GM18499 (cell line): ENCODE measurements at regions not wholly inside any gene's neighbourhood (a gene's known extent, or its start where the extent isn't known, plus 50 kb on each side); places are given as distances from the start of the nearest gene placed in this dataset.
A peak's percentile ranks its signal among the peaks of the same experiment; 100 is the strongest.

ENCODE experiments used
- ATAC-seq: cut with Tn5 transposase; IDR thresholded peaks from one replicate; pipeline ENCODE4 v1.9.1; 2021; ENCODE audit warnings: moderate number of reproducible peaks; ENCODE audit not compliant: insufficient read depth, unreplicated experiment

- ATAC-seq = no peak
Observed at GRCh38 chr1:56357927-56358690, 221.3 kb downstream of the PLPP3 start.

GRCh38 chr1:56356376-56356990, 222.9 kb downstream of the PLPP3 start:
- ATAC-seq = no peak

GRCh38 chr1:56355918-56356317, 223.4 kb downstream of the PLPP3 start:
- ATAC-seq = no peak

GRCh38 chr1:56355422-56355821, 223.9 kb downstream of the PLPP3 start:
- no peak for ATAC-seq

- ATAC-seq = no peak
Observed at GRCh38 chr1:56345831-56346230, 233.5 kb downstream of the PLPP3 start.

GRCh38 chr1:56340977-56341376, 238.4 kb downstream of the PLPP3 start:
- no peak for ATAC-seq

- ATAC-seq = no peak
Observed at GRCh38 chr1:56339786-56340465, 239.4 kb downstream of the PLPP3 start.

GRCh38 chr1:56339093-56339492, 240.3 kb downstream of the PLPP3 start:
- no peak for ATAC-seq

GRCh38 chr1:56336982-56337381, 242.4 kb downstream of the PLPP3 start:
- ATAC-seq = no peak

- ATAC-seq = no peak
Observed at GRCh38 chr1:56335394-56335793, 244.0 kb downstream of the PLPP3 start.

- no peak for ATAC-seq
Observed at GRCh38 chr1:56334047-56334446, 245.3 kb downstream of the PLPP3 start.

GRCh38 chr1:56333461-56333860, 245.9 kb downstream of the PLPP3 start:
- ATAC-seq = no peak

- ATAC-seq = no peak
Observed at GRCh38 chr1:56331892-56332567, 247.3 kb downstream of the PLPP3 start.

- ATAC-seq = no peak
Observed at GRCh38 chr1:56331207-56331891, 248.0 kb downstream of the PLPP3 start.

- peak; percentile 94 for ATAC-seq
Observed at GRCh38 chr1:56330391-56331026, 248.9 kb downstream of the PLPP3 start.

GRCh38 chr1:56329970-56330369, 249.4 kb downstream of the PLPP3 start:
- ATAC-seq = no peak

- ATAC-seq = no peak
Observed at GRCh38 chr1:56327195-56327594, 252.2 kb downstream of the PLPP3 start.

- no peak for ATAC-seq
Observed at GRCh38 chr1:56326056-56326455, 253.3 kb downstream of the PLPP3 start.

- no peak for ATAC-seq
Observed at GRCh38 chr1:56324504-56324903, 254.9 kb downstream of the PLPP3 start.

- no peak for ATAC-seq
Observed at GRCh38 chr1:56322211-56322610, 257.2 kb downstream of the PLPP3 start.
